Spleen (tissue), 11 donors: ENCODE measurements at regions not wholly inside any gene's neighbourhood (a gene's known extent, or its start where the extent isn't known, plus 50 kb on each side); places are given as distances from the start of the nearest gene placed in this dataset.

Experiments
- DNase-seq: peaks from one replicate; pipeline ENCODE4 v3.0.0-alpha.2; 2020
- H3K27ac ChIP-seq, 8 donors: fragments of 200-600 bp; sonication (generic) in 7 of 8; 1 replicate in 4 of 8; 2 replicates in 4 of 8; pipeline versions ENCODE4 v1.5.0 to v1.8.0; 2016 to 2021; ENCODE audit warnings: inconsistent platforms in 4 of 8, mild to moderate bottlenecking in 4 of 8, moderate library complexity in 1 of 8
- H3K27me3 ChIP-seq, 7 donors: fragments of 200-600 bp; sonication (generic) in 6 of 7; replicated peaks in 1 of 7; 1 replicate in 4 of 7; 2 replicates in 3 of 7; pipeline versions ENCODE4 v1.5.0 to v1.8.0; 2016 to 2021; ENCODE audit warnings: inconsistent platforms in 3 of 7, mild to moderate bottlenecking in 1 of 7
- H3K36me3 ChIP-seq, 6 donors: fragments of 200-600 bp; sonication (generic) in 5 of 6; 1 replicate in 4 of 6; 2 replicates in 2 of 6; pipeline versions ENCODE4 v1.5.0 to v1.8.0; 2016 to 2021; ENCODE audit warnings: inconsistent platforms in 2 of 6
- H3K4me1 ChIP-seq, 6 donors: fragments of 200-600 bp; sonication (generic) in 5 of 6; 1 replicate in 3 of 6; 2 replicates in 3 of 6; pipeline versions ENCODE4 v1.5.0 to v1.8.0; 2016 to 2021; ENCODE audit warnings: inconsistent platforms in 3 of 6
- H3K4me3 ChIP-seq, 8 donors: fragments of 200-600 bp; sonication (generic) in 7 of 8; 1 replicate in 4 of 8; 2 replicates in 4 of 8; pipeline versions ENCODE4 v1.5.0 to v1.8.0; 2016 to 2021; ENCODE audit warnings: inconsistent platforms in 4 of 8, mild to moderate bottlenecking in 4 of 8, moderate library complexity in 2 of 8
- H3K9me3 ChIP-seq, 8 donors: fragments of 200-600 bp; sonication (generic) in 7 of 8; 1 replicate in 4 of 8; 2 replicates in 4 of 8; pipeline versions ENCODE4 v1.5.0 to v1.8.0; 2016 to 2021; ENCODE audit warnings: inconsistent platforms in 4 of 8
- POLR2A ChIP-seq, 3 donors: fragments of 450-650 bp; IDR thresholded peaks; one replicate each; pipeline ENCODE4 v1.5.1; 2017; ENCODE audit warnings: antibody characterized with exemption in 3 of 3, mild to moderate bottlenecking in 1 of 3
- POLR2AphosphoS5 ChIP-seq, 3 donors: sonication (generic); formaldehyde crosslinking; IDR thresholded peaks; one replicate each; pipeline ENCODE4 v1.5.1; 2017; ENCODE audit warnings: antibody characterized with exemption in 3 of 3
- WGBS, 5 donors: extraction: QIAGEN DNeasy Blood & Tissue Kit in 3 of 5; methylation state at CpG; one replicate each; pipeline versions ENCODE4 v1.1.5 to v1.1.7; 2013 to 2018; 5-methylcytosine and 5-hydroxymethylcytosine counted together
- intact Hi-C: fragments of 100-400 bp; cut with DNase I; formaldehyde crosslinking; loops from one replicate; pipeline ENCODE4 v1.15.0; 2023; ENCODE audit warnings: low total_unique reads
- TF ChIP-seq, protein P1 (sequence below), 11 experiments: fragments of 200-600 bp in 7 of 11; fragments of 450-650 bp in 4 of 11; sonication (generic) in 4 of 11; IDR thresholded peaks in 8 of 11; conservative IDR thresholded peaks in 3 of 11; 1 replicate in 7 of 11; 2 replicates in 4 of 11; pipeline versions ENCODE4 v1.4.0 to v1.8.0; 2016 to 2021; ENCODE audit warnings: antibody characterized with exemption in 11 of 11, inconsistent platforms in 4 of 11, mild to moderate bottlenecking in 1 of 11
- donor health status: healthy with polysubstance abuse.
- donor health status: DM: no; HTN: no; CAD: no; lungs with moderate emphysema.
- donor health status: DM: no; HTN: no; CAD: no.
- donor health status: Bipolar disorder and iron deficiency.
- donor health status: healthy.
- donor health status: DM: no; HTN: no; CAD: no.
- donor health status: DM: yes; HTN: yes; CAD: no.

DNA sequence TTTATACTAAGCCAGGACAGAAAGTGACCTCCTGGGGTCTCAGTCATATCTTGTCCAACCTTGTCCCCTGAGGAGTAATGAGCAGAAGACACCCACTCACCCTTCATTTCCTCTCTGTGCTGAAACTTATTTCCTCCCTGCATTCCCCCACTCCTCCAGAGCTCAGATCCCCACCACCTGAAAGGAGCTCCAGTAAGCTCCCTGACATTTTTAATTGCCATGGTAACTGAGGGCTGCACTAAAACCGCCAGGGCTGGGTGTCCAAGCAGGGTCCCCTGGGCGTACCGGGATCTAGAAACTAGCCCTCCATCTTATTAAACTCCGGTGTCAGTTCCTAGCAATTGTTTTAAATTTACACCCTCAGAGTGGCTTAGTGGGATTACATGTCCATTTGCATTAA, 393.3 kb upstream of the HNRNPA3 start:
- Histone ChIP-seq H3K9me3 (no peaks in the 10 kb centered on the region), H3K4me3 (no peak overlapping the region), H3K27me3 (no peaks in the 10 kb centered on the region), H3K4me1 (peaks cover 0 to 11% (median 4%) of the 10 kb centered on the region in 6 donors), H3K27ac (no peak overlapping the region), H3K36me3 (no peaks in the 10 kb centered on the region)
- intact Hi-C loops, result loop anchor here (10.0 kb wide), 2 partner anchors 325 to 705 kb away; partner anchors contain the start of gene HOXD10
- TF ChIP-seq POLR2AphosphoS5 (IDR thresholded peaks at IDR 0.05) (no peak), POLR2A (IDR thresholded peaks at IDR 0.05) (no peak)
- TF ChIP-seq, protein P1, sequence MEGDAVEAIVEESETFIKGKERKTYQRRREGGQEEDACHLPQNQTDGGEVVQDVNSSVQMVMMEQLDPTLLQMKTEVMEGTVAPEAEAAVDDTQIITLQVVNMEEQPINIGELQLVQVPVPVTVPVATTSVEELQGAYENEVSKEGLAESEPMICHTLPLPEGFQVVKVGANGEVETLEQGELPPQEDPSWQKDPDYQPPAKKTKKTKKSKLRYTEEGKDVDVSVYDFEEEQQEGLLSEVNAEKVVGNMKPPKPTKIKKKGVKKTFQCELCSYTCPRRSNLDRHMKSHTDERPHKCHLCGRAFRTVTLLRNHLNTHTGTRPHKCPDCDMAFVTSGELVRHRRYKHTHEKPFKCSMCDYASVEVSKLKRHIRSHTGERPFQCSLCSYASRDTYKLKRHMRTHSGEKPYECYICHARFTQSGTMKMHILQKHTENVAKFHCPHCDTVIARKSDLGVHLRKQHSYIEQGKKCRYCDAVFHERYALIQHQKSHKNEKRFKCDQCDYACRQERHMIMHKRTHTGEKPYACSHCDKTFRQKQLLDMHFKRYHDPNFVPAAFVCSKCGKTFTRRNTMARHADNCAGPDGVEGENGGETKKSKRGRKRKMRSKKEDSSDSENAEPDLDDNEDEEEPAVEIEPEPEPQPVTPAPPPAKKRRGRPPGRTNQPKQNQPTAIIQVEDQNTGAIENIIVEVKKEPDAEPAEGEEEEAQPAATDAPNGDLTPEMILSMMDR (IDR thresholded peaks at IDR 0.05 in 8 of 11, conservative IDR thresholded peaks at IDR 0.05 in 3 of 11), result no peak
- DNase-seq, result no peak
- WGBS, 5 donors, result 93 to 98% (median 94%) methylated on average over 4 of the region's 4 CpGs

GRCh38 chr2:176820371-176820932, 392.1 kb upstream of the HNRNPA3 start:
- DNase-seq, result no peak
- intact Hi-C loops, result loop anchor here (10.0 kb wide), 1 partner anchor 166 kb away; no protein-coding TSS in a partner anchor

GRCh38 chr2:176821350-176821749, 391.2 kb upstream of the HNRNPA3 start:
- WGBS, 5 donors, result 92 to 100% (median 96%) methylated on average over 4 of the region's 4 CpGs
- DNase-seq, result no peak
- TF ChIP-seq POLR2AphosphoS5 (IDR thresholded peaks at IDR 0.05) (no peak), POLR2A (IDR thresholded peaks at IDR 0.05) (no peak)
- TF ChIP-seq, protein P1 (IDR thresholded peaks at IDR 0.05 in 8 of 11, conservative IDR thresholded peaks at IDR 0.05 in 3 of 11), result no peak
- Histone ChIP-seq H3K36me3 (no peaks in the 10 kb centered on the region), H3K27ac (no peak overlapping the region), H3K4me1 (no peaks in the 10 kb centered on the region), H3K9me3 (no peaks in the 10 kb centered on the region), H3K27me3 (no peaks in the 10 kb centered on the region), H3K4me3 (no peak overlapping the region)
- intact Hi-C loops, result loop anchor here (10.0 kb wide), 1 partner anchor 167 kb away; no protein-coding TSS in a partner anchor

More at GRCh38 chr2:176820371-176820932, 392.1 kb upstream of the HNRNPA3 start:
- Histone ChIP-seq H3K36me3 (no peaks in the 10 kb centered on the region), H3K4me3 (no peak overlapping the region), H3K27me3 (no peaks in the 10 kb centered on the region), H3K27ac (no peak overlapping the region), H3K4me1 (no peaks in the 10 kb centered on the region), H3K9me3 (no peaks in the 10 kb centered on the region)
- TF ChIP-seq POLR2AphosphoS5 (IDR thresholded peaks at IDR 0.05) (no peak), POLR2A (IDR thresholded peaks at IDR 0.05) (no peak)
- TF ChIP-seq, protein P1 (IDR thresholded peaks at IDR 0.05 in 8 of 11, conservative IDR thresholded peaks at IDR 0.05 in 3 of 11), result no peak

- H3K27ac ChIP-seq, result no peak overlapping the region
- WGBS, 5 donors, result 70 to 90% (median 86%) methylated on average over 2 of the region's 2 CpGs
- H3K9me3 ChIP-seq, result no peaks in the 10 kb centered on the region
- no peak overlapping the region for H3K4me3 ChIP-seq
- H3K27me3 ChIP-seq, result no peaks in the 10 kb centered on the region
- intact Hi-C loops, result loop anchor here (10.0 kb wide), 1 partner anchor 167 kb away; no protein-coding TSS in a partner anchor
- TF ChIP-seq, protein P1 (IDR thresholded peaks at IDR 0.05 in 8 of 11, conservative IDR thresholded peaks at IDR 0.05 in 3 of 11), result no peak
- TF ChIP-seq POLR2AphosphoS5 (IDR thresholded peaks at IDR 0.05) (no peak), POLR2A (IDR thresholded peaks at IDR 0.05) (no peak)
- no peaks in the 10 kb centered on the region for H3K36me3 ChIP-seq
- no peaks in the 10 kb centered on the region for H3K4me1 ChIP-seq
- DNase-seq, result no peak
Measured at GRCh38 chr2:176822060-176822459, 390.5 kb upstream of the HNRNPA3 start.
